Body of pancreas (tissue), 4 donors: ENCODE measurements at regions not wholly inside any gene's neighbourhood (a gene's known extent, or its start where the extent isn't known, plus 50 kb on each side); places are given as distances from the start of the nearest gene placed in this dataset.

Experiments
- POLR2A ChIP-seq, 3 donors: fragments of 450-650 bp; IDR thresholded peaks; one replicate each; pipeline ENCODE4 v1.6.1; 2016; ENCODE audit warnings: antibody characterized with exemption in 3 of 3, mild to moderate bottlenecking in 2 of 3
- TF ChIP-seq, protein P1 (sequence below), 7 experiments: fragments of 450-650 bp in 4 of 7; fragments of 200-600 bp in 3 of 7; sonication (generic) in 3 of 7; IDR thresholded peaks; one replicate each; pipeline ENCODE4 v1.5.1; 2016 to 2019; ENCODE audit warnings: antibody characterized with exemption in 7 of 7

DNA sequence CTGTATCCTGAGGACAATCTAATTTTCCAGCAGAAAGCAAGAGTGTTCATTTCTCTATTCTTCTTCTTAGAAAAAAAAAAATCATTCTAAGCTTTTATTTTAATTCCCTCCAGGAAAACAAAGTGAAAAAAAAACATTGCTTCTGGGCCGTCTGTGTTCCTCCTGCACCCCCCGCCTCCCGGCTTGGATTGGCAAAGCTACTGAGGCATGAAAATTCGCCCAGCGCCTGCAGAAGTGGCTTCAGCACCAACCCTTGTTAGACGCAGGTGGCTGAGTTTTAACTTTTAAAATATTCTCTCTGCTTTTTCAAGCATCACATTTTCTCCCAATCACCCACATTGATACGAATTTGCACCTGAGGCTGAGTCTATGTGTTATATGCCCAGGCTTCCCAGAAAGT is 401.6 kb downstream of the BRD1 start:
- TF ChIP-seq, protein P1, sequence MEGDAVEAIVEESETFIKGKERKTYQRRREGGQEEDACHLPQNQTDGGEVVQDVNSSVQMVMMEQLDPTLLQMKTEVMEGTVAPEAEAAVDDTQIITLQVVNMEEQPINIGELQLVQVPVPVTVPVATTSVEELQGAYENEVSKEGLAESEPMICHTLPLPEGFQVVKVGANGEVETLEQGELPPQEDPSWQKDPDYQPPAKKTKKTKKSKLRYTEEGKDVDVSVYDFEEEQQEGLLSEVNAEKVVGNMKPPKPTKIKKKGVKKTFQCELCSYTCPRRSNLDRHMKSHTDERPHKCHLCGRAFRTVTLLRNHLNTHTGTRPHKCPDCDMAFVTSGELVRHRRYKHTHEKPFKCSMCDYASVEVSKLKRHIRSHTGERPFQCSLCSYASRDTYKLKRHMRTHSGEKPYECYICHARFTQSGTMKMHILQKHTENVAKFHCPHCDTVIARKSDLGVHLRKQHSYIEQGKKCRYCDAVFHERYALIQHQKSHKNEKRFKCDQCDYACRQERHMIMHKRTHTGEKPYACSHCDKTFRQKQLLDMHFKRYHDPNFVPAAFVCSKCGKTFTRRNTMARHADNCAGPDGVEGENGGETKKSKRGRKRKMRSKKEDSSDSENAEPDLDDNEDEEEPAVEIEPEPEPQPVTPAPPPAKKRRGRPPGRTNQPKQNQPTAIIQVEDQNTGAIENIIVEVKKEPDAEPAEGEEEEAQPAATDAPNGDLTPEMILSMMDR (IDR thresholded peaks at IDR 0.05), result no peak
- TF ChIP-seq POLR2A (IDR thresholded peaks at IDR 0.05), result no peak
